DMS 273 treated with DMSO at 0.1 percent for 48 hours (cell line): ENCODE measurements at regions not wholly inside any gene's neighbourhood (a gene's known extent, or its start where the extent isn't known, plus 50 kb on each side); places are given as distances from the start of the nearest gene placed in this dataset.

Experiments
- DNase-seq: peaks from one replicate; lab custom pipeline; 2025; lab: John Stamatoyannopoulos, UW

DNA sequence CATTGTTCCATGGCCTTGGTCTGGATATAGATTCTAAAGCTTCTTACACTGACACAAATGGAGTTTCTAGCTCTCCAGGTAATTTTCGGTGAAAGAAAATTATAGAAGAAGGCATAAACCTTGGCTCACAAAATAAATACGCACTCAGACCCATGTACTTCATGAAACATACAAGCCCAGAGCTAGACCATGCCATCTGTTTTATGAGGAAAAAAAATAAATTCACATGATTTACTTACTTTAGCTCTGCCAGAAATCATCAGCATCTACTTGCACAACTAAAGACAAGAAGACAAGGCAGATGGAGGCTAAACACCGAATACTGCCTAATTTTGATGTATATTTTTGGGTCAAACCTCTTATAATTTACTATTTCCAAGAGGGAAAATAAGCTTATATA lies 197.4 kb upstream of the KLF14 start:
- DNase-seq: no peak

DNA sequence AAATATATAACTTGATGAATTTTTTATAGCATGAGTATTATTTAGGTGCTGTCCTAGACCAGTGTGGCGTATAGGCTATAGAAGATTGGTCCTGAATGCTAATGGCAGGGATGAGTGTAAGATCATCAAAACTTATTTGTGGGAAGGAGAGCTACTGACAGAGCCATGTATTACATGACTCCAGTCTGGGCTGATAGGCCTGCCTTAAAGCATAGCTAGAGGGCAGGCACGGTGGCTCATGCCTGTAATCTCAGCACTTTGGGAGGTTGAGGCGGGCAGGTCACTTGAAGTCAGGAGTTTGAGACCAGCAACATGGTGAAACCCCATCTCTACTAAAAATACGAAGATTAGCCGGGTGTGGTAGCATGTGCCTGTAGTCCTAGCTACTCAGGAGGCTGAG lies 198.1 kb upstream of the KLF14 start:
- no peak for DNase-seq

DNA sequence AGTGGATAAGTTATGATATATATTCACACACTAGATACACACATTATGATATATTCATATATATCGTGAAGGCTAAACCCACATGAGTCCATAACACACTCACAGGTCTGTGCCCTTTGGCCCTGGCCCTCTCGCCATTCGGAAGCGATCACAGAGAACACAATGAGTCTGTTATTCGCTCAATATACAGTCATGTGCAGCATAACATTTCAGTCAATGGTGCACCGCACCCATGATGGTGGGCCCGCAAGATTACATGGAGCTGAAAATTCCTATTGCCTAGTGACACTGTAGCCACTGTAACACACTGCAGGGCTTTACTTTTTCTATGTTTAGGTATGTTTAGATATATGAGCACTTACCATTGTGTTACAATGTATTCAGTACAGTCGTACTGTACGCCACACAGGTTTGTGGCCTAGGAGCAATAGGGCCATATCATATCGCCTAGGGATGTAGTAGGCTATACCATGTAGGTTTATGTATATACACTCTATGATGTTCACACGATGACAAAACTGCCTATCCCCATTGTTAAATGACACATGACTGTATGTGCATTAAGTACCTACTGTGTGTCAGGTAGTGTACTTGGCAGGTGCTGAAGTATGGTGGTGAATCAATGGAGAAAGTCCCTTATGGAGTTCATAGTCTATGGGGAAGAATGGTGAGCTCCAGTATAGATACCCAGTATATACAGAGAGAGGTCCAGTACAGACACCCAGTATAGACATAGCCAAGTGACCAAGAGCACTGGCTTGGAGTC lies 198.8 kb upstream of the KLF14 start:
- DNase-seq: no peak

DNA sequence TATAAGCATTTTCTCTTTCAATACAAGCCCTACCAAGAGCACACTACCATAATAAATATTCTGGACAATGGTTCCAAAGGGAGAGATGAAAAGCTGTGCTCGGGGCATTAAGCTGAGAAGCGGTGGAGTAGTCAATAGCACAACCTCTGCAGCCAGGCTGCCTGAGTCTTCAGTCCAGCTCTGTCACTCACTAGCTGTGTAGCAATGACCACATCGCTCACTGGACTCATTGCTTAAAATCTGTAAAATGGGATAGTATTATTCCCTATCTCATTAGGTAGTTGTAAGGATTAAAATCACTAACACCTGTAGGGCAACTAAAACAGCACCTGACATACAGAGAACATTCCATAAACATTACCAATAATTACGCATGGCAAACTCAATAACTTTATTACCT lies 199.9 kb upstream of the KLF14 start:
- DNase-seq: no peak

DNA sequence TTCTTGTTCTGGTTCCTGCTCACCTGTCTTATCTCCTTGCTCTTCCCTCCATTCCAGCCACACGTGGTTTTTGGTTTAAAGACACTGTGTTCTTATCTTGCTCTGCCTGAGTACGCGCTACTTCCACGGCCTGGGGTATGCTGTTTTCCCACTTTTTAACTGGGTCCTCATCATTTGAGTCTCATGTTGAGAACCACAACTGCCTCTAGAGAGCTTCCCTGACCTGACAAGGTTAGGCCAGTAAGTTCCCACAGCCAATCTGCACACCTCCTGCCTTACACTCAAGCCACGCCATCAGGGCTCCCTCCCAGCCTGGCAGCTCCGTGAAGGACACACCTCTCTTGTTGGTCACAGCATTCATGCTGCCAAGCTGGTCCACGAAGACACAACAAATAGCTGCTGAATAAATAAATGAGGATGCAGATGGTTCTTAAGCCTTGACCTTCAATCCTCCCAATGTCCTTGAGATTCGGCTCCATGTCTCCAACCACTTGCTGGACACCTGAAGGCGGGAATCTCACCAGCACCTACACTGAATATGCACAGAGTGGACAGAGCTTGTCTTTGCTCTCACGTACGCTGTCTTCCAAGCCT lies 201.7 kb upstream of the KLF14 start:
- no peak for DNase-seq

DNA sequence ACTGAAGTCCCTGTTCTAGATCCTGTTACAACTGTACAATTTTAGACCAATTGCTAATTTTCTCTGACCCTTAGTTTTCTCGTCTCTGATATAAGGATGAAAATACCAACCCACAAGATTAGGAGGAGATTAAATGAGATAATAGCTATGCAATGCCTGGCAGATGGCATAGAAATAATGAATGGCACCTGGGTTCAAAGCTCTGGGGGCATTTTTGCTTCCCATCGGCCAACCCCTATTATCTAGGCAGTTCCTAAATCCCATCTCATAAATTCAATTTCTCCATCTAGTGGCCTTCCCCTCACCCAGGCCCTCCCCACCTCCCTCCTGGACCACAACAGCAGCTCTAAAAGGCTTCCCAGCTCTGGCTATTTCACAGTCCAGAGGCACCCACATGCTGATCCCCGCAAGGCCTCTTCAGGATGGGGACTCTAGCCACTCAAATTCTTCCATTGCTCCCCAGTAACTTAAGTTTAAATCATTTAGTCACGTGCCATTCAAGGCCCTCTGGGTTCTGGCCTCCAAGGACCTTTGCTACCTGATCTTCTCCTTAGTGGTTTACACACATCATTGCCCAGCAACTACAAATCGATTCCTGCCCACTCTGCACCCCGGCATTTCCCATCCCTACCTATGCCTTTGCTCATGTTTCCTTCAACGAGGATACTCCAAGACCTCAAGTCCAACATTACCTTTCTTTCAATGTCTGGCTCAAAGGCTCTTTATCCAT lies 202.4 kb upstream of the KLF14 start:
- no peak for DNase-seq

DNA sequence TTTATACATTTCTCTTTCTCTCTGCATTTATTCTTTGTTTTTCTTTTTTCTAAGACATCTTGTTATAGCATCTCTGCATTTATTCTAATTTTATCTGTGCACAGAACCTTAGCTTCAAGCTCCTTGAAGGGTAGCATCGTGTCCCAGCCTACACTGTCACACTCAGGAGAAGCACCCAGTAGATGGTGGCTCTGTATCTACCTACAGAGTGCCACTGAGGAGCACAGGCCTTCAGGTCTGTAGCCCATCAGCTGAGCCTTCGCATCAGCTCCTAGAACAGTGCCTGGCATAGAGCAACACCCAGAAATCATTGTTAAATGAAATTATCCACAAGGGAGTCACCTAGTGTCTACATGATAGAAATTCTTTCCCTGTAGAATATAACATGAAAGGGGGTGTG lies 203.0 kb upstream of the KLF14 start:
- no peak for DNase-seq

DNA sequence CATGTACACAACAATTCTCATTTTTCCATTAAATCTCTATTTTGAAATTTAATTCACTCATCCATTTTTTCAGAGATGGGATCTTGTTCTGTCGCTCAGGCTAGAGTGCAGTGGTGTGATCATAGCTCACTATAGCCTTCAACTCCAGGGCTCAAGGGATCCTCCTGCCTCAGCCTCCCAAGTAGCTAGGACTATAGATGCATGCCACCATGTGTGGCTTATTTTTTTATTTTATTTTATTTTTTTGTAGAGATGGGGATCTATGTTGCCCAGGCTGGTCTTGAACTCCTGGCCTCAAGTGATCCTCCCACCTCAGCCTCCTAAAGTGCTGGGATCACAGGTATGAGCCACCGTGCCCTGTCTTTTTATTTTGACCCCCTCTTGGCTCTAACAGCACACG lies 203.8 kb upstream of the KLF14 start:
- DNase-seq: no peak

DNA sequence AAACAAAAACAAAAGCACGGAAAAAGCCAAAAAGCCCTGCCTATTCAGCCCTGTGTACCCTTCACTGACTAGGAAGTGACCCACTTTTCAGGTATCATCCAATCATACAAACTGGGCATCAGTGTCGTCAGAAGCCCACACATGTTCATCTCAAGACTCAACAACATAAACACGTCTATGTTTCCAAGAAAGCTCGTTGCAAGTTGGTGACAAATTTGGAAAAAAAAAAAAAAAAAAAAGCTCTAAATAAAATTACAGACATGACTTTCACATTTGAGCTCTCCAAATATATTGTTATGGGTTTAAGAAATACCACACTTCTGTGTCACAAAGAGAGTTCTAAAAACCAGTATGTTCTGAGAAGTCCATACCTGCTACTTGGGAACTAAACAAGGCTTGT lies 204.7 kb upstream of the KLF14 start:
- DNase-seq: no peak

DNA sequence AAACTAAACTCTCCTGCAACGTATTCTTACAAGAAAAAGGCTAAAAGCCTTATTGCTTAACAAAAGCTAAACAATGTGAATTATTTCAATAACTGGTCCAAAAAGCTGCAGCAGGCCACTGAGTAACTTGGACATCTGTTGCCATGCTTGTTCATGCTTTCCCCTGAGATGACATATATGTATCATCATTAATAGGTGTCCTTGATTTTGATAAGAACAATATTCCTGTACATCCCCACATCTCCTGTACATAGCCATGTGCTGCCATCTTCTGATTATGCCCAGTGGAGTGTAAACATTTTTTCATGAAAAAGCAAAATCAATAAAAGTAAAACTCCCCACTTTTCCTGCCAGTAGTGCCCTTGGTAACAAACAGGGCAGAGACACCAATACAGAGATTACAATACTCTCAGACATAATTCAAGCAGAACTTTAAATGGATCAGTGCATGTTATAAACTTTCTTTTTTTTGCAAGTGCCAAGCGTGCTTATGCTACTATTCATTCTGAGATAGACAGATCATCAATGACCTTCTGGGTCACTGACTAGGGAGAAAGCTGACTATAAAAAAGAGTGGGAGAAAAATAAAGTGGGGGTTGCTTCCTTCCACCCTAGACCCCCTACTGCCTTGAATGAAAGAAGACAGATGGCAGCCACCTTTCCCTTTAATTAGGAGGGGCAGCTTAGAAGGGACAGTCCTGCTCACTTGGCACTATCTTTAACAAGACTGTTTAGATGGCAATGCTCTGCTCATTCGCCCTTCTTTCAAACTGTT lies 205.5 kb upstream of the KLF14 start:
- DNase-seq: no peak

DNA sequence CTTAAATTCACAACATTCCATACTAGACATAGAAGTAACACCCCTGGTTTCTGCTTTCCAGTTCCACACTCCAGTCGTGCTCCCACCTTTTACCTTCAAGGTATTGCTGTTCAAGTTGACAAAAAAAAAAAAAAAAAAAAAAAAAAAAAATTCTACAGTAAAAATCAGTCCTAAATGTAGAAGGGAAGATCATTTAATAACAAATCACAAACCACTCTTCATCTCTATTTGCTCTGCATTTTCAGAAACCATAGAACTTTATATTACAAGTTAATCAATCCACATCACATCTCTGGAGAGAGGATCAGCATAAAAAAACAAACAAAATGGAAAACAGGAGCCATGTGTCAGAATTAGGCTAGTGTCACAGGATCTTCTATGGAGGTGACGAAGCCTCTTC lies 206.3 kb upstream of the KLF14 start:
- no peak for DNase-seq

DNA sequence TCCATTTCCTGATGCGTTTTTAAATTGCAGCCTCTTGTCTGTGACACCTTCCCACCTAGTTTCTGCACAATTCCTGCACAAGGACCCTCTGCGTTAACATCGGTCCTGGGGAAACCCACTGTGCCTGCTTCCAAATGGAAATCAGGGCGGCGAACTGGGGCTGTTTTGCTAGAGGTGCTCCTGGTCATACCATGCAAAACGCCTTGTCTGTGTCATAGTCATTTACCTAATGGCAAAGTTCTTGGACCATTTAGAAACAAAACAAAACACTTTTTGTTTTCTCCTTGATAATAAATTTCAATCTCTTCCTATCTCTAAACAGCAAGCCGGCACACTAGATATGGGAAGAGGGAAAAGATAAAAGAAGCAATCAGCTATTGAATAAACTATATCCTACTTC lies 206.9 kb upstream of the KLF14 start:
- DNase-seq: no peak

DNA sequence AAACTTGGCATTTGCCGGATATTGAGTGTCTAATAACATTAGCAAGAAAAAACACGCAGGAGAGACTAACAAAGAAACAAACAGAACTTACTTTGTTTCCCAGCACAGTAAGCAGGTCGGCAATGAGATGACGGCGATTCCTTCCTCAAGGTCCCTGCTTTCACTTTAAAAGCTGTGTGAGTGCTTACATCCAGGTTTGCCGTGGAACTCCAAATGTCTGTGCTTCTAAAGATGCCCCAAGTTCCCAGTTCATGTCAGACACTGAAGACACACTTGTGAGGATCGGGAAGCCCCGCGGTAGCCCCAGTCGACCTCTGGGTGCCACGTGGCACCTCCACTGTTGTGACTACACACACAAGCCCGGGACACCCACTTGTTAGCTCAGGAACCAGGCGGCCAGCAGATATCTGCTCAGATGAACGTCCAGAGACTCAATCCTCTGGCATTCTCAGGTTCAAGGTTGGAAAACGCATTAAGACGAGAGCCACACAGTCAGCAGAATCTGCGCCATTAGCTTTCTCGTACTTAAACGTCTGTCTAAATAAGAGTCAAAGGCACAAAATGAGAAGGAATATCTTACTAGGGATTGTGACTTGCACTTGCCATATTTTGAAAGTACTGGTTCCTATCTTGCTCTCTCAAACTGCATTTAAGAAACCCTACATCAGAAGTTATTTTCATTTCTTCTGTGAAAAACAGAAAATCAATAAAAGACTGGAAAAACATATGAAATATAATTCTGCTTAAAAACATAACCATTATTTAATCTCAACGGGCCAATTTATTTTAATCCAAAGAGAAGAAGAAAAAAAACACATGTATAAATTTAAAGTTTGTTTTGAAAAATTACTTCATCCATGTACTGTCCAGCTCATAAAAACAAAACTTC lies 207.6 kb upstream of the KLF14 start:
- DNase-seq: no peak

DNA sequence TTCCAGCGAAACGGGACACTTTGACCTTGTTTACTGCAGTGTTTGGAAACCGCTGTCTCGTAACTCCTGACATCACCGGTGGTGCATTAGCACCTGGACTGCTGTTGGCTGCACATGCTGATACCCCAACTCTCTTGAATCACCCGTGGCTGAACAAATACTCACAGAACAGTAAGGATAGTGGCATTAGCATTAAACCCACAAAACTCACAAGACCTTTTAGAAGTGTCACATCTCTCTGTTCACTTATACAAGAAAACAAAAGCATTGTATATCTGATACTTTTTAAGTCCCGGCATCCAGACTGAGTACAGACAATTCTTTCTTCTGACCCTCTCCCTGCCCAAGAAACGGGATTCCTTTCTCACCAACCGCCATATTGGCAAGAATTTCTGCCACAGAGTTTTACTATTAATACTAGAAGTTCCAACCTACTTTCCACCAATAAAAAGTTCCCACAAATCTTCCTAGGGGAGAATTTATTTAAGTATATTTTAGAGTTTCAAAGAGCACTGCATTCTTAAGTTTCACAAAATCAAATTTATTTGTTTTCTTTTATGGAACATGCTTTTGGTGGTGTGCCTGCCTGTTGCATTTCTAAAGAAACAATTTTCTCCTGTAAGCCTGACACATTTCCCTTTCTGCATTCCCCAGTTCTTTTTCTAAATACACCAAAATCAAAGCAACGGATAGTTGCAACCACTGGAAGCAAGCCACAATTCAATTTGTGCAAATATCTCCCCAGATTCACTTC lies 208.4 kb upstream of the KLF14 start:
- DNase-seq: no peak

DNA sequence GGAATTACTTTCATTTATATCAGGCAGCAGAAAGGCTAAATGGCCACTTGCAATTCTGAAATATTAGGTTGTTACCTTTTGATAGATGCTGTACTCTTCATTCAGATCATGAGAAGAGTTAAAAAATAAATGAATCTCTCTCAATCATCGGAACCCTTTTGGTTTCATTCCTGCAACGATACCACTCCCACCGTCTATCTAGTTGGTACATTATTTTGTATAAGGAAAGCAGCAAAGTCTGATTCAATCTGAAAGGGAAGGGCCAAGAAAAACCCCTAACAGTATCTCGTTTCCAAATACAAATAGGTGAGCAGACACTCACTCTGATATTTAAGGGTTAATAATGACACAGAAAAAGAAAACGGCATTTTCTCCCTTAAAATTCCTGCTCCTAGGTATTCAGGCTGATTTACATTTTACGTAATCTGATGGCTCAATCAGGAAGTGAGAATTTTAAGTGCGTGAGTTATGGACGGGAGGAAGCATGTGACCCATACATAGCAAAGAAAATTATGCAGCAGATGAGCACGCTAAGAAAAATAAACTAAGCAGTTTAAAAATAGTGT lies 209.4 kb upstream of the KLF14 start:
- no peak for DNase-seq

DNA sequence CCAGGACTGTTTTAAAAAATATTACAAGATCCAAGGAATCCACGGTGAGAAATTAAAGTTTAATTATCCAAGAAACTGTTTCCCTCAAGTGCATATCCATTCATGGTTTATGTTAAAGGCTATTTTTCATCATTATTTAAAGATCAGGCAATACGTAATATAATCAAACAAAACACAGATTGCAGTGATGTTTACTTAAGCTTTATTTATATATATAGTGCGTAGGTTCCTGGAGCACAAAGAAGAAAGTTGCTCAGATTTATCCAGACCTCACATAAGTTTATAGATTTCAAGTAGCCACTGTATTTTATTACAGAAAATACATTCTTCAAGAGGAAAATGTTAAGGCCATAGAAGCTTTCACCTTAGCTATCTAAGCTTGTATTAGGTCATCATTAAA lies 210.0 kb upstream of the KLF14 start:
- DNase-seq: no peak

DNA sequence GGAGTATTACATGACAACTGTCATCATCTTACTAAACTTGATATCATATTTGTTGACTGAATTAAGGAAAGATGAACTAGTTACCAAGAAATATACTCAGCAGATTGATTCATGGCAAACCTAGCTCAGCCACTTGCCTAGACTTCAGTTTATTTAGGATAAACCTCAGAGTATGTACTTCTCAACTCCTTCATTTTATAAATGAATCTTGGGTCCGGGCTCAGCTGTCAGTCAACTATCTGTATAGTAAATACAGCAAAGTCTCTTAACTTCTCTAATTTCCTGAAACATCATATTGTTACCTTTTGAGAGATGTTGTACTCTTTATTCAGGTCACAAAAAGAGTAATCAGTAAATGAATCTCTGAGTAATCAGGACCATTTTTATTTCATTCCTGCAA lies 211.0 kb upstream of the KLF14 start:
- no peak for DNase-seq

DNA sequence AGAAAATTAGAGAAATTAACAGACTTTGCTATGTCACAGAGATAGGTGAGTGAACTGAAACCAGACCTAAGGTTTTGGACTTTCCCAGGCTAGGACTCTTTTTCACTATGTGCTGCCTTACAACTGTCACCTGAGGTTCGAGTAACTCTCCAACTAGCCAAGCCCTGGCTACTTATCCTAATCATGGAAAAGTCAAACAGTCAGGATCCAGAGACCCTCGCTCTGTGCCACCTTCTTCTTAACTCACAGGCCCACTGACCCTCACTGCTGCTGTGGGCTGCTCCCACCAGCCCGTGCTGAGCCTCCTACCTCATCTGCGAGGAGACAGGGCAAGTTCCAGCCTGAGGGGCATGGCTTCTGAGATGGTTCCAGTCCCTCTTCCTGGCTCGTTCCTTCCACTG lies 211.4 kb upstream of the KLF14 start:
- no peak for DNase-seq

DNA sequence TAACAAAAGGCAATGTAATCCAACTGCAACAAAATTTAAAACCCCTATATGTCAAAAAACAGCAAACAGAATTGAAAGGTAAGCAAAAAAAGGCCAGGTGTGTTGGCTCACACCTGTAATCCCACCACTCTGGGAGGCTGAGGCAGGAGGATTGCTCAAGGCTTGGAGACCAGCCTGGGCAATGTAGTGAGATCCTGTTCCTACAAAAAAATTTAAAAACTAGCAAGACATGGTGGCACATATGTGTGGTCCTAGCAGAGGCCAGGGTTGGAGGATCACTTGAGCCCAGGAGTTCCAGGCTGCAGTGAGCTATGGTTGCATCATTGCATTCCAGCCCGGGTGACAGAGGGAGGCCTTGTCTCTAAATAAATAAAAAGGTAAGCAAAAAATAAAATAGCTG lies 212.1 kb upstream of the KLF14 start:
- no peak for DNase-seq

DNA sequence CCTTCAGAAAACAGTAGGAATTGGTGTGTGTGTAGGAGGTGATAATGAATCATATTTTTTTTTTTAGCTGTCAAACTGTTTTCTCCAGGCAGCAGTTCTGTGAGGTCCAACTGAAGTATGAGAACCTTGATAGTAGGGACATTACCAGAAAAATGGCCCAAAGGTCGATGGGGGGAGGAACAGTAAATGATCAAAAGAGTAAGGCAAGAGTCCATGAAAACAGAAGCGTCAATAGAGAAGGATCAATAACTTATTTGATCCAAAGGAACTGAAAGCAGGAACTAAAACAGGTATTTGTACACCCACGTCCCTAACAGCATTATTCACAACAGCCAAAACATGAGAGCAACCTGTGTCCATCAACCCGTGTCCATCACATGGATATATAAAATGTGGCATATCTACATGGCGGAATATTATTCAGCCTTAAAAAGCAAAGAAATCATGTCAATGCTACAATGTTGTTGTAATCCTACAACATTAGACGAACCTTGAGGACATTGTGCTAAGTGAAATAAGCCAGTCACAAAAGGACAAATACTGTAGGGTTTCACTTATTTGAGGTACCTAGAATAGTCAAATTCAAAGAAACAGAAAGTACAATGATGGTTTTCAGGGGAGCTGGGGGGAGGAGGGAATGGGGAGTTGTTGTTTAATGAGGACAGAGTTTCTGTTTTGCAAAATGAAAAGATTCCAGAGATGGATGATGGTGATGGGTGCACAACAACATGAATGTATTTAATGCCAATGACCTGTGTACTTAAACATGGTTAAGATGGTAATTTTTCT lies 214.0 kb upstream of the KLF14 start:
- no peak for DNase-seq
